ENCODE measurements at regions not wholly inside any gene's neighbourhood (a gene's known extent, or its start where the extent isn't known, plus 50 kb on each side); places are given as distances from the start of the nearest gene placed in this dataset.

DNA sequence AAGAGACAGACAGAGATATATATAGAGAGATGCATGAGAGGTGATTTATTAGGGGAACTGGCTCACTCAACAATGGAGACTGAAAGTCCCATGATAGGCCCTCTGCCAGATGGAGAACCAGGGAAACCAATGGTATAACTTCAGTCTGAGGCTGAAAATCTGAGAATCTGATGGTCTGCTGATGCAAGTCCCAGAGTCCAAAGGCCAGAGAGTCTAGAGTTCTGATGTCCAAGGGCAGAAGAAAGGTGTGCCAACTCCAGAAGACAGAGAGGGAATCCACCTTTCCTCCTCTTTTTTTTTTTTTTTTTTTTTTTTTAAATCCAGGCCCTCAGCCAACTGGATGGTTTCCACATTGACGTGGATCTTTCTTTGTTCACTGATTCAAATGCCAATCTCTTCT, 197.9 kb upstream of the MEIS2 start:
- TF ChIP-seq POLR2A (IDR thresholded peaks at IDR 0.05; ENCODE audit: extremely low read depth, insufficient read length) = no peak
- TF ChIP-seq CTCF (IDR thresholded peaks at IDR 0.05; ENCODE audit: low read depth, low read length) = no peak
- TF ChIP-seq MYC (IDR thresholded peaks at IDR 0.05; ENCODE audit: low read depth, low read length) = no peak
- TF ChIP-seq, protein P1, sequence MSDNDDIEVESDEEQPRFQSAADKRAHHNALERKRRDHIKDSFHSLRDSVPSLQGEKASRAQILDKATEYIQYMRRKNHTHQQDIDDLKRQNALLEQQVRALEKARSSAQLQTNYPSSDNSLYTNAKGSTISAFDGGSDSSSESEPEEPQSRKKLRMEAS (IDR thresholded peaks at IDR 0.05; ENCODE audit: low read depth, low read length) = no peak
- no peak for DNase-seq (ENCODE audit: low read depth)
- no peak overlapping the region for H3K4me3 ChIP-seq (ENCODE audit: low read depth, low read length)

- no peak for DNase-seq (ENCODE audit: low read depth)
- H3K4me3 ChIP-seq (ENCODE audit: low read depth, low read length) = no peak overlapping the region
- TF ChIP-seq MYC (IDR thresholded peaks at IDR 0.05; ENCODE audit: low read depth, low read length) = no peak
- no peak for TF ChIP-seq POLR2A (IDR thresholded peaks at IDR 0.05; ENCODE audit: extremely low read depth, insufficient read length)
- TF ChIP-seq, protein P1 (IDR thresholded peaks at IDR 0.05; ENCODE audit: low read depth, low read length) = no peak
- TF ChIP-seq CTCF (IDR thresholded peaks at IDR 0.05; ENCODE audit: low read depth, low read length) = no peak
Observed at GRCh38 chr15:37339437-37339836, 239.1 kb upstream of the MEIS2 start.

- DNase-seq (ENCODE audit: low read depth) = no peak
- H3K4me3 ChIP-seq (ENCODE audit: low read depth, low read length) = no peak overlapping the region
- TF ChIP-seq MYC (IDR thresholded peaks at IDR 0.05; ENCODE audit: low read depth, low read length) = no peak
- TF ChIP-seq, protein P1 (IDR thresholded peaks at IDR 0.05; ENCODE audit: low read depth, low read length) = no peak
- TF ChIP-seq CTCF (IDR thresholded peaks at IDR 0.05; ENCODE audit: low read depth, low read length) = no peak
- no peak for TF ChIP-seq POLR2A (IDR thresholded peaks at IDR 0.05; ENCODE audit: extremely low read depth, insufficient read length)
Observed at GRCh38 chr15:37339856-37340255, 239.5 kb upstream of the MEIS2 start.

DNA sequence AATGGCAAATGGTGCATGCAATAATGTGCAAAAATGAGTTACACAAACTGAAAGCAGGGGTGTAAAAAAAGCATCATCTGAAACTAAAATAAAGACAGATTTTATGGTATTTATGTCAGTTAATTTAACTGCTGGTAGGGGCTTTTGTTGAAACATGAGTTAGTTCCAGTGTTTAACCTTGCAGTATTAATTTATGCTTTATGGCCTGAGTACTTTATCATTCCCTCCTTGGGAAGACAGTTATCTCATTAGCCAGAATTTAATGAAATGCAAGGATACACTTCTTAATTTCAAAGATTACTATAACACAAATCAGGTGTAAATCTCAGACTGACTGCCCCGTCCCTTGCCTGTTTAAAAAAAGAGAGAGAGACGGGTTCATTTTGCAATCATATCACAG, 240.1 kb upstream of the MEIS2 start:
- TF ChIP-seq CTCF (IDR thresholded peaks at IDR 0.05; ENCODE audit: low read depth, low read length) (no peak), MYC (IDR thresholded peaks at IDR 0.05; ENCODE audit: low read depth, low read length) (no peak), POLR2A (IDR thresholded peaks at IDR 0.05; ENCODE audit: extremely low read depth, insufficient read length) (no peak)
- TF ChIP-seq, protein P1 (IDR thresholded peaks at IDR 0.05; ENCODE audit: low read depth, low read length) = no peak
- no peak for DNase-seq (ENCODE audit: low read depth)
- H3K4me3 ChIP-seq (ENCODE audit: low read depth, low read length) = no peak overlapping the region

DNA sequence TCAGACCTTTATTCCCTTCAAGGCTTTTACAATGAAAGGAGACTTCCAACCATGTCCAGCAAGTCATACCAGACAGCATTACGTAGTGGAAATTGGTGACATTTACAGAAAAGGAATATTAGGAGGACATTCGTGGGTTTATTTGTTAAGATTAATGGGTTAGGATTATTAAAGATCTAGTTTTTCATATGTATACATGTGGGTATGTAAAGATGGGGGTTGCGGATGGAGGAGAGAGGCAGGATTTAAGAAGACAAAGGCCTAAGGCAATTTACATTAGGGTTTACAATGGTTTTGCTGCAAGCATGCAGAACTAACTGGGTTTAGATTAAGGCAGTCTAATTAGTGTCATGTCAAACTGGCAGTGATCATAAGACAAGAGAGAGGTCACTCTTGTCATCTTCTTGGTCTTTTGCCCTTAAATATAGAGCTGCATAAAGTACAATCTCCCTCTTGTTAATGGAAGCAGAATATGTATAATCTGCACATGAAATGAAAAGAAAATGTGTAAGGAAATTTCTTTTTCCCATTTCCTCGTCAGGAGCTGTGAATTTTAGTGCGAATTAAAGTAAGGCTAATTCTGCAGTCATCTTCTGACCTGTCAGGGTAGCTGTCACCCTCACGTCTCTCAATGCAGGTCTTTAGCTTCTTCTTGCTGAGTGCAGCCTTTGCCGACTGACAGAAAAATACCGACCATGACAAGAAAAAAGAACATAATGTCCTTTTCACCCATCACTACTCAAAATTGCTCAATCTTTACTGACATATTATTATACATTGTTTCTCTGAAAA, 258.9 kb upstream of the MEIS2 start:
- DNase-seq (ENCODE audit: low read depth) = no peak
- TF ChIP-seq, protein P1 (IDR thresholded peaks at IDR 0.05; ENCODE audit: low read depth, low read length) = no peak
- TF ChIP-seq POLR2A (IDR thresholded peaks at IDR 0.05; ENCODE audit: extremely low read depth, insufficient read length) (no peak), CTCF (IDR thresholded peaks at IDR 0.05; ENCODE audit: low read depth, low read length) (no peak), MYC (IDR thresholded peaks at IDR 0.05; ENCODE audit: low read depth, low read length) (no peak)
- H3K4me3 ChIP-seq (ENCODE audit: low read depth, low read length) = no peak overlapping the region

Data from NB4 (cell line).